Choroid plexus epithelial cell (primary cell): ENCODE measurements at regions not wholly inside any gene's neighbourhood (a gene's known extent, or its start where the extent isn't known, plus 50 kb on each side); places are given as distances from the start of the nearest gene placed in this dataset.
A peak's percentile ranks its signal among the peaks of the same experiment; 100 is the strongest.

ENCODE experiments used
- DNase-seq: peaks from one replicate; pipeline ENCODE4 v3.0.0-alpha.2; 2010; ENCODE audit warnings: low read depth
- H3K4me3 ChIP-seq: 2 replicates; pipeline ENCODE4 v1.5.1; 2011; ENCODE audit warnings: low read depth, mild to moderate bottlenecking, control low read depth, low read length, moderate library complexity
- TF ChIP-seq, protein P1 (sequence below): conservative IDR thresholded peaks from 2 replicates; pipeline ENCODE4 v1.5.1; 2011; ENCODE audit warnings: low read depth, mild to moderate bottlenecking, control low read depth, inconsistent platforms, low read length, moderate library complexity

DNA sequence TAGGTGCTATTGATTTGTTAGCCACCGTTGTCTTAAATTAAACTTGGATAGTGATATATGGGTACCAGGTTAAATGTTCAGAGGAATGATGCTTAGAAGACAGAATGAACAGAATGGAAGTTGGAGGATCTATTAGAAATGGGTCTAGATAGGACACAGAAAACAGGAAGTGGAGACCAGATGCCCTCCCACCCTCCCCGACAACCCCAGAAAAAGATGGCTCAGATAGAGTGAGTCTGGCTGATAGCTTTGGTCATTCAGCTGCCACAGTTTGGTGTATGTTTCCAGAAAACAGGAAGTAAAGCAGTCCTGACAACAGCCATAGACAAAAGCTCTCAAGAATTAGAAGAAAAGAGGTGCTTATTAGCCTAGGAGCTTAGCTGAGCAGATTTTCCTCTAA lies 71.5 kb upstream of the DSG1 start:
- H3K4me3 ChIP-seq = no peak overlapping the region
- TF ChIP-seq, protein P1, sequence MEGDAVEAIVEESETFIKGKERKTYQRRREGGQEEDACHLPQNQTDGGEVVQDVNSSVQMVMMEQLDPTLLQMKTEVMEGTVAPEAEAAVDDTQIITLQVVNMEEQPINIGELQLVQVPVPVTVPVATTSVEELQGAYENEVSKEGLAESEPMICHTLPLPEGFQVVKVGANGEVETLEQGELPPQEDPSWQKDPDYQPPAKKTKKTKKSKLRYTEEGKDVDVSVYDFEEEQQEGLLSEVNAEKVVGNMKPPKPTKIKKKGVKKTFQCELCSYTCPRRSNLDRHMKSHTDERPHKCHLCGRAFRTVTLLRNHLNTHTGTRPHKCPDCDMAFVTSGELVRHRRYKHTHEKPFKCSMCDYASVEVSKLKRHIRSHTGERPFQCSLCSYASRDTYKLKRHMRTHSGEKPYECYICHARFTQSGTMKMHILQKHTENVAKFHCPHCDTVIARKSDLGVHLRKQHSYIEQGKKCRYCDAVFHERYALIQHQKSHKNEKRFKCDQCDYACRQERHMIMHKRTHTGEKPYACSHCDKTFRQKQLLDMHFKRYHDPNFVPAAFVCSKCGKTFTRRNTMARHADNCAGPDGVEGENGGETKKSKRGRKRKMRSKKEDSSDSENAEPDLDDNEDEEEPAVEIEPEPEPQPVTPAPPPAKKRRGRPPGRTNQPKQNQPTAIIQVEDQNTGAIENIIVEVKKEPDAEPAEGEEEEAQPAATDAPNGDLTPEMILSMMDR = no peak
- no peak for DNase-seq

DNA sequence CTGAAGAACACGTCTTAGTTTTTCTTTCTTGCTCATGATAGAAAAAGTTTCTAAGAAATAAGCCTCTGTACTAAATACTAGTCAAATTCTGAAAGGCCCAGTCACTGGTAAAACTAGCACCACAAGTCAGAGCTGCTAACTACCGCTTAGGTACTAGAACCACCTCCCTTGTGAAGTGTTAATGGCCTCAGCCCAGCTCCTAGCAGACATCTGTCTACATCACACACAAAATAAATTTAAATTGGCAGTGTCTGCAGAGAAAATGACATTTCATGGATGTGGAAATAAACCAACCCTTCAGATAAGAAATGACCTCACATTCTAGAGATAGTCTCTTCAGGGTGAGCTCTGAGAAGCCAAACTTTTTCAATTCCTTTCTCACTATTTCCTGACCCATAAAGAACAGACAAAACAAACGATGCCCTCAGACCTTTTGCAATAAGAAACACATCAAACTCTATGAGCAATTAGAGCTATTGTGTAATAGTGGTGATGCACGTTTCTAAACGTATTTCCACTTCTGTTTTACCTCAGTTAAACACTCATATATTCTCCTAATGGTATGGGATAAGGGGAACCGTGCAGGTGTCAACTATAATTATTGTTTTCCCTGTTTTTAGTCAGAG lies 70.3 kb upstream of the DSG1 start:
- H3K4me3 ChIP-seq = no peak overlapping the region
- TF ChIP-seq, protein P1 = no peak
- peak; percentile 55 for DNase-seq

DNA sequence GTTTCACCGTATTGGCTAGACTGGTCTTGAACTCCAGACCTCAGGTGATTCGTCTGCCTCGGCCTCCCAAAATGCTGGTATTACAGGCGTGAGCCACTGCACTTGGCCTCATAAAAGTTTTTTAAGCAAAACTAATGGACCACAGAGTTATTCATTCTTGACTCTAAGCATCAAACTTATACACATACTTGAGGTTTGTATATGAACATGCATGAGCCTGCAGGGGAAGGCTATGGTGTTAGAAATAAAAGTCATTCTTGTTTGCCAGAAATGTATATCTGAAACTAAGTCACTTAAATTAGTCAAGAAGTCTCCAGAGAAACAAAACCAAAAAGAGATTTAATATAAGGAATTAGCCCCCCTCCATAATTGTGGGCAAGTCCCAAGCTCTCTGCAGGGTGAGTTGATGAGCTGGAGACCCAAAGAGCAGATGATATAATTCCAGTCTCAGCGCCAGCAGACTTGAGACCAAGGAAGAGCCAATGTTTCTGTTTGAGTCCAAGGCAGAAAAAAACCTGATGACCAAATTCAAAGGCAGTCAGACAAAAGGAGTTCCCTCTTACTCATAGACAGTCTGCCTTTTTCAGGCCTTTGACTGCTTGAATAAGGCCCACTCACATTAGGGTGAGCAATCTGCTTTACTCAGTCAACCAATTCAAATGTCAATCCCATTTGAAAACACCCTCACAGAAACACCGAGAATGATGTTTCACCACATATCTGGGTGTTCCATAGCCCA lies 69.0 kb upstream of the DSG1 start:
- no peak overlapping the region for H3K4me3 ChIP-seq
- DNase-seq = no peak
- TF ChIP-seq, protein P1 = no peak

DNA sequence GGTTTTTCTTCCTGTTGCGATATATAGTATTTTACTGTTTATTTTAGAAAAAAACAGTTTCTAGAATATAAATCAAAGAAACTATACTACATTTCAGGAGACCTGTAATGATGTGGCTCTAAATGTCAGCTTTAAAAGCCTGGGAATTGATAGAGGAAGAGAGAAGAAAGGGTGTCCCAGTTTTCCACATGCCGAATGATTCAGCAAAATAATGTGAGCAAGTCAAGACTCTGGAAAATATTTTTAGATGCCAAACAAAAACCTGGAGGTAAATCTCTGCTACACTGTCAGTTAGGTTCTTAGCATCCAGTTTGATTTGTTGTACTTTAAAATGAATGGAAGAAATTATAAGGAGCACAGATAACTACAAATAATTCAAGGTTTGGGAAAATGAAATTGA lies 67.1 kb upstream of the DSG1 start:
- no peak for DNase-seq
- TF ChIP-seq, protein P1 = no peak
- H3K4me3 ChIP-seq = no peak overlapping the region

DNA sequence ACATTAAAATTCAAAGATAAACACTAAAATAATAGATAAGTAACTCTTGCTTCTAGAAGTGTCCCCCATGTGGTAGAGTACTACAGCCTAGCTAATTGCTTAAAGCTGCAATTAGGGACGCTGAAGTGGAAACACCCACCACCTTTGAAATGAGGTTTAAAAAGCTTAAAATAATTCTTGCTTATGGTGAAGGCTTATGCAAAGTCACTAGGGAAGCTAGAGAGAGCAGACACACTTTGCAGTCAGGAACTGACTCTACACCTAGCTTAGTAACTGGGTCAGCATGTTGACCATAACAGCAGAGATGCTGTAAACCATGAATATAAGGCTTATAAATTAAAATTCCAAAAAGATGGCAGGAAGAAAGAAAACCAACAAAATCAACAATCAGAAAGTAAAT lies 65.4 kb upstream of the DSG1 start:
- TF ChIP-seq, protein P1 = no peak
- H3K4me3 ChIP-seq = no peak overlapping the region
- no peak for DNase-seq

DNA sequence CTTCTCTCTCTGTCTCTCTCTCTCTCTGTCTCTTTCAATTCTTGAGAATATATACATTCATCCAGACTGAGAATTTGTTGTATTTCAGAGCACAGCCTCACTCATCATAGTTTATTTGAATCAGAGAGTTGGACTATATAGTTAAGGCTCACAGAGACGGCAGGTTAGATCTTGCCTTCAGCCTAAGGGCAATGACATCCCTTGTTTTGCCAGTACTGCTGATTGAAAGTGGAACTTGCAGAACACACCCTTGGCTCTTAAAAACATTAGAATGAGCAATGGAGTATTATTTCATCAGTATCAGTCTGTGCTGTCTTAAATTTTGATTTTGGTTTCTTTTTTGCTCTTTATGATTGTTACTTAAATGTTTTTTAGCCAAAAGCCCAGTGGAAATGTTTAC lies 62.0 kb upstream of the DSG1 start:
- H3K4me3 ChIP-seq = no peak overlapping the region
- TF ChIP-seq, protein P1 = no peak
- DNase-seq = no peak

DNA sequence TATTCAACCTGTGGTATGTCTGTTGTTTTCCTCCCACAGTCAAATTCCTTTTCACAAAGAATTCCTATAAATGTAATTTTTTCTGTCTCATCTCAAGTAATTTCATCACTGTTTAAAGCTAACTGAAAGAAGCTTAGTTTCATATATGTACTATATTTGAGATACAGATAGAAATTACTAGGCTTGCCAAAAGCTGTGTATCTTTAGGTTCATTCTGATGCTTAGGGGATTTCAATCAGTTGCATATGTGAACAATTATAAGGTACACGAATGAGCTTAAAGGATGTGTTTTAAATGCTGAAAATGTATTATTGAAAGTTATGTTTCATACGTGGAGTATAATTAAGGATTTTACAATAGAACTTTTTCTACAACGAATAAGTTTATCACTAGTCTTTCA lies 59.2 kb upstream of the DSG1 start:
- no peak overlapping the region for H3K4me3 ChIP-seq
- TF ChIP-seq, protein P1 = no peak
- no peak for DNase-seq
